Immature natural killer cell (primary cell): ENCODE measurements at regions not wholly inside any gene's neighbourhood (a gene's known extent, or its start where the extent isn't known, plus 50 kb on each side); places are given as distances from the start of the nearest gene placed in this dataset.

Source experiments
- DNase-seq, 3 donors: peaks; one replicate each; pipeline ENCODE4 v3.0.0; 2022; ENCODE audit warnings: mixed read lengths in 1 of 3
- H3K27ac Mint-ChIP-seq, 6 donors: one replicate each; pipeline ENCODE4 v1.8.0; 2020; ENCODE audit warnings: mixed read lengths in 6 of 6, mild to moderate bottlenecking in 5 of 6, inconsistent platforms in 4 of 6, moderate library complexity in 3 of 6
- H3K27me3 Mint-ChIP-seq, 3 donors: one replicate each; pipeline ENCODE4 v1.8.0; 2020 to 2021; ENCODE audit warnings: low read depth in 3 of 3, mild to moderate bottlenecking in 3 of 3, mixed read lengths in 3 of 3, moderate library complexity in 3 of 3, inconsistent platforms in 1 of 3
- H3K36me3 Mint-ChIP-seq, 3 donors: one replicate each; pipeline ENCODE4 v1.8.0; 2020; ENCODE audit warnings: mixed read lengths in 3 of 3, inconsistent platforms in 2 of 3, mild to moderate bottlenecking in 2 of 3
- H3K4me1 Mint-ChIP-seq, 2 donors: one replicate each; pipeline ENCODE4 v1.8.0; 2020; ENCODE audit warnings: inconsistent platforms in 2 of 2, mild to moderate bottlenecking in 2 of 2, mixed read lengths in 2 of 2, moderate library complexity in 1 of 2
- H3K4me3 Mint-ChIP-seq, 5 donors: one replicate each; pipeline ENCODE4 v1.8.0; 2020; ENCODE audit warnings: mild to moderate bottlenecking in 5 of 5, mixed read lengths in 5 of 5, inconsistent platforms in 3 of 5, moderate library complexity in 3 of 5
- H3K9me3 Mint-ChIP-seq, 6 donors: one replicate each; pipeline ENCODE4 v1.8.0; 2020; ENCODE audit warnings: mild to moderate bottlenecking in 6 of 6, mixed read lengths in 6 of 6, inconsistent platforms in 4 of 6, moderate library complexity in 3 of 6

GRCh38 chr9:88691091-88691490 is 156.1 kb downstream of the NXNL2 start:
- no peak for DNase-seq
- no peaks in the 10 kb centered on the region for H3K36me3 Mint-ChIP-seq

GRCh38 chr9:88691811-88692210 is 156.8 kb downstream of the NXNL2 start:
- no peak for DNase-seq
- Mint-ChIP-seq H3K27ac (no peak overlapping the region), H3K27me3 (peaks cover 0 to 10% (median 4%) of the 10 kb centered on the region in 3 donors), H3K36me3 (no peaks in the 10 kb centered on the region), H3K4me3 (no peak overlapping the region), H3K4me1 (no peaks in the 10 kb centered on the region), H3K9me3 (peaks cover 0 to 6% (median 0%) of the 10 kb centered on the region in 6 donors)

More at GRCh38 chr9:88691091-88691490, 156.1 kb downstream of the NXNL2 start:
- no peak overlapping the region for H3K27ac Mint-ChIP-seq
- peaks cover 0 to 10% (median 4%) of the 10 kb centered on the region in 3 donors for H3K27me3 Mint-ChIP-seq
- H3K4me3 Mint-ChIP-seq = no peak overlapping the region
- no peaks in the 10 kb centered on the region for H3K4me1 Mint-ChIP-seq
- H3K9me3 Mint-ChIP-seq = peaks cover 0 to 6% (median 0%) of the 10 kb centered on the region in 6 donors

GRCh38 chr9:88692827-88693226 is 157.8 kb downstream of the NXNL2 start:
- H3K4me1 Mint-ChIP-seq = no peaks in the 10 kb centered on the region
- H3K4me3 Mint-ChIP-seq = no peak overlapping the region
- H3K9me3 Mint-ChIP-seq = peaks cover 0 to 6% (median 0%) of the 10 kb centered on the region in 6 donors
- H3K36me3 Mint-ChIP-seq = no peaks in the 10 kb centered on the region
- peaks cover 0 to 9% (median 4%) of the 10 kb centered on the region in 3 donors for H3K27me3 Mint-ChIP-seq
- DNase-seq = no peak
- H3K27ac Mint-ChIP-seq = no peak overlapping the region

- H3K27me3 Mint-ChIP-seq = peaks cover 2 to 11% (median 4%) of the 10 kb centered on the region in 3 donors
- DNase-seq = no peak
- H3K9me3 Mint-ChIP-seq = peaks cover 0 to 6% (median 0%) of the 10 kb centered on the region in 6 donors
- no peak overlapping the region for H3K27ac Mint-ChIP-seq
- H3K4me1 Mint-ChIP-seq = no peaks in the 10 kb centered on the region
- H3K4me3 Mint-ChIP-seq = no peak overlapping the region
- no peaks in the 10 kb centered on the region for H3K36me3 Mint-ChIP-seq
Measured at GRCh38 chr9:88694625-88695024, 159.6 kb downstream of the NXNL2 start.

GRCh38 chr9:88696501-88696900 is 161.5 kb downstream of the NXNL2 start:
- DNase-seq = no peak
- Mint-ChIP-seq H3K4me1 (no peaks in the 10 kb centered on the region), H3K27ac (no peak overlapping the region), H3K36me3 (no peaks in the 10 kb centered on the region), H3K27me3 (peaks cover 4 to 11% (median 6%) of the 10 kb centered on the region in 3 donors), H3K4me3 (no peak overlapping the region), H3K9me3 (peaks cover 0 to 6% (median 0%) of the 10 kb centered on the region in 6 donors)

- peaks cover 0 to 6% (median 0%) of the 10 kb centered on the region in 6 donors for H3K9me3 Mint-ChIP-seq
- no peaks in the 10 kb centered on the region for H3K4me1 Mint-ChIP-seq
- H3K27me3 Mint-ChIP-seq = peaks cover 4 to 11% (median 6%) of the 10 kb centered on the region in 3 donors
- no peak for DNase-seq
- no peaks in the 10 kb centered on the region for H3K36me3 Mint-ChIP-seq
- H3K4me3 Mint-ChIP-seq = no peak overlapping the region
- H3K27ac Mint-ChIP-seq = no peak overlapping the region
Measured at GRCh38 chr9:88697764-88698432, 162.9 kb downstream of the NXNL2 start.

GRCh38 chr9:88702985-88703384 is 168.0 kb downstream of the NXNL2 start:
- H3K27me3 Mint-ChIP-seq = peaks cover 2 to 4% (median 2%) of the 10 kb centered on the region in 3 donors
- H3K27ac Mint-ChIP-seq = no peak overlapping the region
- no peak for DNase-seq
- no peaks in the 10 kb centered on the region for H3K4me1 Mint-ChIP-seq
- no peaks in the 10 kb centered on the region for H3K9me3 Mint-ChIP-seq
- no peaks in the 10 kb centered on the region for H3K36me3 Mint-ChIP-seq
- H3K4me3 Mint-ChIP-seq = no peak overlapping the region

GRCh38 chr9:88706193-88707113 is 171.5 kb downstream of the NXNL2 start:
- no peak for DNase-seq
- H3K4me3 Mint-ChIP-seq = no peak overlapping the region

GRCh38 chr9:88710449-88710848 is 175.5 kb downstream of the NXNL2 start:
- Mint-ChIP-seq H3K4me3 (no peak overlapping the region), H3K27ac (no peak overlapping the region), H3K27me3 (peaks cover 2 to 10% (median 6%) of the 10 kb centered on the region in 3 donors), H3K36me3 (no peaks in the 10 kb centered on the region), H3K9me3 (peaks cover 0 to 8% (median 0%) of the 10 kb centered on the region in 6 donors), H3K4me1 (no peaks in the 10 kb centered on the region)
- no peak for DNase-seq

More at GRCh38 chr9:88706193-88707113, 171.5 kb downstream of the NXNL2 start:
- no peaks in the 10 kb centered on the region for H3K36me3 Mint-ChIP-seq
- no peaks in the 10 kb centered on the region for H3K4me1 Mint-ChIP-seq
- H3K27me3 Mint-ChIP-seq = peaks cover 2 to 6% (median 2%) of the 10 kb centered on the region in 3 donors
- H3K9me3 Mint-ChIP-seq = no peaks in the 10 kb centered on the region
- no peak overlapping the region for H3K27ac Mint-ChIP-seq

GRCh38 chr9:88711719-88712118 is 176.7 kb downstream of the NXNL2 start:
- Mint-ChIP-seq H3K4me3 (no peak overlapping the region), H3K4me1 (no peaks in the 10 kb centered on the region), H3K27ac (no peak overlapping the region), H3K36me3 (no peaks in the 10 kb centered on the region), H3K9me3 (peaks cover 0 to 8% (median 0%) of the 10 kb centered on the region in 6 donors), H3K27me3 (peaks cover 2 to 12% (median 8%) of the 10 kb centered on the region in 3 donors)
- no peak for DNase-seq

GRCh38 chr9:88712484-88712883 is 177.5 kb downstream of the NXNL2 start:
- peaks cover 0 to 8% (median 0%) of the 10 kb centered on the region in 6 donors for H3K9me3 Mint-ChIP-seq
- no peak overlapping the region for H3K4me3 Mint-ChIP-seq
- H3K36me3 Mint-ChIP-seq = no peaks in the 10 kb centered on the region
- no peak overlapping the region for H3K27ac Mint-ChIP-seq
- no peaks in the 10 kb centered on the region for H3K4me1 Mint-ChIP-seq
- DNase-seq = no peak
- peaks cover 2 to 12% (median 12%) of the 10 kb centered on the region in 3 donors for H3K27me3 Mint-ChIP-seq

- no peak for DNase-seq
- Mint-ChIP-seq H3K36me3 (no peaks in the 10 kb centered on the region), H3K4me3 (no peak overlapping the region), H3K9me3 (peaks cover 0 to 8% (median 0%) of the 10 kb centered on the region in 6 donors), H3K4me1 (no peaks in the 10 kb centered on the region), H3K27me3 (peaks cover 2 to 12% (median 12%) of the 10 kb centered on the region in 3 donors), H3K27ac (no peak overlapping the region)
Measured at GRCh38 chr9:88713010-88713409, 178.0 kb downstream of the NXNL2 start.

- Mint-ChIP-seq H3K27me3 (peaks cover 0 to 10% (median 6%) of the 10 kb centered on the region in 3 donors), H3K36me3 (no peaks in the 10 kb centered on the region), H3K4me3 (no peak overlapping the region), H3K4me1 (no peaks in the 10 kb centered on the region), H3K27ac (no peak overlapping the region), H3K9me3 (peaks cover 0 to 10% (median 0%) of the 10 kb centered on the region in 6 donors)
- DNase-seq = no peak
Measured at GRCh38 chr9:88716596-88717290, 181.8 kb downstream of the NXNL2 start.
